ENCODE measurements at regions not wholly inside any gene's neighbourhood (a gene's known extent, or its start where the extent isn't known, plus 50 kb on each side); places are given as distances from the start of the nearest gene placed in this dataset.
"Not testable (repeated sequence)": the region's sequence is repeated elsewhere in the genome, so short reads cannot be mapped to it uniquely, and the experiment has no call there.

DNA sequence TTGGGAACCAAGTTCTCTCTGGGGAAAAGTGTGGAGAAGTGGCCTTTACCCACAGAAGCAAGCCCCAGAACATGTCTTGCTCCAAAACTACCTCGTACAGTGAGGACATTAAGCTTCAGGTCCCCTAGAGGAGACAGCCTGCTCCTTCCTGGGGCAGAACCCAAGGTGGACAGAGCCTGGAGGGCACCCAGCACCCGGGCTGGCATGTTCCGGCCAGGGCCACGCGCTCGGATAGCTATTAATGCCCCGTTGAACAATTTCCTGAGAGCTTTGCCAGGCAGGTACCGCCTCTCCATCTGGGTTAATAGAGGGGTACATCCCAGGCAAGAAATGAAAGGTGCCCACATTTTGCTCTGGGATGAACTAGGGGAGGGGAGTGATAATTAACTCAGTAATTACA, 169.0 kb upstream of the GRK3 start:
- DNase-seq (ENCODE audit: low read depth in 2 of 2) = no peak

DNA sequence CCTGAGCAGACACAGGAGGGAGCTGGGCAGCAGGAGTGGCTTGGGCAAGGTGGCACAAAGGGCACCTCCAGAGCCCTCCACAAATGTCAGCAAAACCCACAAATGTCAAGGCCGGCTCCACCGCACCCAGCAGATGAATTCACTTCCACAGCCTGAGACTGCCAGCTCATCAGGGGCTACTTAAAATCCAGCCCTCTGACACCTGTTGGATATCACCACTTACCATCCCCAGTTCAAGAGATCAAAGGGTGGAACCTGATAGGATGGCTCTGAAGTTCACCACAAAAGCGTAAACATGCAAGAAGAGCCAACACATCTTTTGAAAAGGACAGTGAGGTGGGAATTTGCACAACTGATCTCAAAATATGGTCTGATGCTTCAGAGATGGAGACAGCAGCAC, 168.6 kb upstream of the GRK3 start:
- no peak for DNase-seq (ENCODE audit: low read depth in 2 of 2)

GRCh38 chr22:25396615-25397200, 167.8 kb upstream of the GRK3 start:
- no peak for DNase-seq (ENCODE audit: low read depth in 2 of 2)

GRCh38 chr22:25397616-25398015, 166.9 kb upstream of the GRK3 start:
- no peak for DNase-seq (ENCODE audit: low read depth in 2 of 2)

DNA sequence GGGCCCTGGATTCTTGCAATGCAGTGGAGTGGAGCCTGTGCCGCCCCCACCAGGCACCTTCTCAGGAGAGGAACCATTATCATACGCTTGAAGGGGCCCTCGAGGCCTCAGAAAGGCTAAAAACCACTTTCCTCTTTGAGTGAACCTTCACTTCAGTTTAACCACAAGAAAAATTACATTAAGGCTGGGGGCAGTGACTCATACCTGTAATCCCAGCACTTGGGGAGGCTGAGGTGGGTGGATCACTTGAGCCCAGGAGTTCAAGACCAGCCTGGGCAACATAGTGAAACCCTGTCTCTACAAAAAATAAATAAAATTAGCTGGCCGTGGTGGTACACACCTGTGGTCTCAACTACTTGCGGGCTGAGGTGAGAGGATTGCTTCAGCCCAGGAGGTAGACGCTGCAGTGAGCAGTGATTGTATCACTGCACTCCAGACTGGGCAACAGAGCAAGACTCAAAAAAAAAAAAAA, 165.8 kb upstream of the GRK3 start:
- not testable (repeated sequence) for DNase-seq (ENCODE audit: low read depth in 2 of 2)

- no peak for DNase-seq (ENCODE audit: low read depth in 2 of 2)
These were observed 164.8 kb upstream of the GRK3 start for GRCh38 chr22:25399649-25400151.

DNA sequence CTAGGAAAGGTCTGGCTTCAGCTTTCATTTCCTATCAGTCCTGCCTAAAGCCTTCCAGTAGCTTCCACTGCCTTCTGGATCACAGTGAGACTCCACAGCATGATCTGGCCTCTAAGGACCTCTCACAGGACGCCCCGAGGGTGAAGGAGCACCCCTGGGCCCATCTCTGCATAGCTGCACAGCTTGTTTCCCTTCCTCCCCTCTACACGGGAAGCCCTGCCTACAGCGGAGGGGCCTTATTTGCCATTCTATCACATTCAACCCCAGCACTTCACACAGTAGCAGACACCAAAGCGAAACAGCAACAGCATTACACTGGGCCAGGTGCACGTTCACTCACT, 162.3 kb upstream of the GRK3 start:
- no peak for DNase-seq (ENCODE audit: low read depth in 2 of 2)

- no peak for DNase-seq (ENCODE audit: low read depth in 2 of 2)
These were observed 161.8 kb upstream of the GRK3 start for GRCh38 chr22:25402501-25403283.

GRCh38 chr22:25403284-25403810, 161.1 kb upstream of the GRK3 start:
- DNase-seq (ENCODE audit: low read depth in 2 of 2) = no peak

DNA sequence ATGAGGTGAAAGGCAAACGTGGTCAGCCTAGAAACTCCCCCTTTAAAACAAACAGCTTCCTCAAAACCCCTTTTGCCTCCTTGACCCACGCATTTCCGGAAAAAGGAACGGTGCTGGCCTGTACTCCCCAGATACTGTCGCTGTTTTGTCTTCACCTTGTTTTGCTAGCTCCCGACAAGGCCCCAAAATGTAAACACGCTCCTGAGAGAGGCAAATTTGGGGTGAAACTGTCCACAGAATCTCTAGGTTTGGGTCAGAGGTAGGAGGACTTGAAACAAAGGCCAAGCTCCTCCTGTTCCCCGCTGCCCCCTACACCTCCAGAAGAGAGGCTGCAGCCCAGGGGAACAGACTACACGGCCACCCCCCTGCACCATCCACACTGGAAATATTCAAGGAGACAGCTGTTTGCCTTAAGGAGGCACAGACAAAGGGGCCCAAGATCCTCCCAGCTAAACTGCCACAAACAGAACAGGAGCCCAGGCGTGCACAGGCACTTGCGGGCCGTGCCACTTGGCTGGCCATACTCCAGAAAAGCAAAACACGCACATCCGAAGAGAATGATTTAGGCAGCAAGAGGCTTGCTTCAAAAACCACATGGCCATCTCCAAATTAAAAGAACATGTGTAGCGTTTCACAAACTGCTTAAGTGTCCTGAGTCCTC, 160.5 kb upstream of the GRK3 start:
- DNase-seq (ENCODE audit: low read depth in 2 of 2) = no peak

DNA sequence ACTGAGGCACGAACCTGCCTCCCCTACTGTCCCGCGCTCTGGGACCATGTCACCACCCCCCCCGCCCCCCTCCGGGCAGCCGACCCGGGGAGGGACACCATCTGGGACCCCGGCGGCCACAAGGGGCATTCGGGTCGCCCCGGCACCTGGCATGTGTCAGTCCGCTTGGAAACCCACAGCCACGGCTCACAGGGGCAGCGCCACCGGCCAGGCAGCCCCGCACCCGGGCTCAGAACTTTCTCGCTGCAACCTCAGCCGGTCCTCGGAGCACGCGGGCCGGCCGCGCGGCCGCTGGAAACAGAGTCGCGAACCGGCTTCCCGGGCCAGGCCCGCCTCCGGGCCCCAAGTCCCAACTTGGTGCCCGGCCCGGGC, 159.9 kb upstream of the GRK3 start:
- DNase-seq (ENCODE audit: low read depth in 2 of 2) = no peak

- peak; percentile 27 to 73 for DNase-seq (ENCODE audit: low read depth in 2 of 2)
These were observed 159.3 kb upstream of the GRK3 start for GRCh38 chr22:25404928-25405816.

DNA sequence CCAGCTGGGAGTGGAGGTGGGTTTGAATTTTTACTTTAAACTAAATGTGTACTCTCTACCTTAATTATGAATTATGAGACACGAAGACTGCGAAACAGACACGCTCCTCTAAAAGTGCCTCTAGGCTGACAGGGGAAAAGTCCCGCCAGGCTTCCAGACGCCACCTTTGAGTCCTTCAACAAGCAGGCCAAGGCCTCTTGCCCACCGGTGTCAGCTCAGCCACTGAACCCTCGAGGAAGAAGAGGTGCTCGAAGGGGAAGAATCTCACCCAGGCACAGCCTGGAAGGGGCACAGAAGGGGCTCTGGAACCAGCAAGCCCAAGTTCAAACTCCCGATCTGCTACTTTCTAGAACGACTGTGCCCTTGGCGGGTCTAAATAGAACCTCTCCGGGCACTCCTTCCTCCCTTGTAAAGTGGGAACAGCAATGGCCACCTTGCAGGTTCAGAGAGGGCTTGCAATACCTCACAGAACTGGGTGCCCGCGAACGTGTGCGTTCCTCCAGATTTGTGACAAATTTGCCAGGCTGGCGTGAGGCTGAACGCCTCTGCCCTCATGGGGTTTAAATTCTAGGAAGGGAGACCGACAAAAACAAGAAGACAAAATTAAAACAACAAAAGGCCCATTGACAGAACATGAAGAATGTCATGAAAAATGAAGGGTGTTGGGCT, 158.5 kb upstream of the GRK3 start:
- no peak for DNase-seq (ENCODE audit: low read depth in 2 of 2)

GRCh38 chr22:25406510-25407210, 157.8 kb upstream of the GRK3 start:
- DNase-seq (ENCODE audit: low read depth in 2 of 2) = no peak

DNA sequence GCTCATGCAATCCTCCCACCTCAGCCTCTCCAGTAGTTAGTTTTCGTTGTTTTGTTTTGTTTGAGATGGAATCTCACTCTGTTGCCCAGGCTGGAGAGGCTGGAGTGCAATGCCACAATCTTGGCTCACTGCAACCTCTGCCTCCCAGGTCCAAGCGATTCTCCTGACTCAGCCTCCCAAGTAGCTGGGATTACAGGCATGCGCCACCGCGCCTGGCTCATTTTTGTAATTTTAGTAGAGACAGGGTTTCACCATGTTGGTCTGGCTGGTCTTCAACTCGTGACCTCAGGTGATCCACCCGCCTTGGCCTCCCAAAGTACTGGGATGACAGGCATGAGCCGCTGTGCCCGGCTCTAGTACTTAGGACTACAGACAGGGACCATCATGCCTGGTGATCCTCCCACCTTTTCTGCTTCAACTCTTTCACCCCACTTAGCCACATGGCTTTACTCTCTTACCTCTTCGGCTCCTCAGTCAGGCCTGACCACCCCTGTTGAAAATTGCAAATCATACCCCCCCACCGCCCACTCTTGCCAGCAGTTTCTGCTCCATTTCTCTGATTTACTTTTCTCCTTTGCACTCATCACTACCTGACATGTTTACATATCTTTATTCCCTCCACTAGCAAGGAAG, 157.1 kb upstream of the GRK3 start:
- no peak for DNase-seq (ENCODE audit: low read depth in 2 of 2)

GRCh38 chr22:25407859-25408229, 156.6 kb upstream of the GRK3 start:
- DNase-seq (ENCODE audit: low read depth in 2 of 2) = no peak

DNA sequence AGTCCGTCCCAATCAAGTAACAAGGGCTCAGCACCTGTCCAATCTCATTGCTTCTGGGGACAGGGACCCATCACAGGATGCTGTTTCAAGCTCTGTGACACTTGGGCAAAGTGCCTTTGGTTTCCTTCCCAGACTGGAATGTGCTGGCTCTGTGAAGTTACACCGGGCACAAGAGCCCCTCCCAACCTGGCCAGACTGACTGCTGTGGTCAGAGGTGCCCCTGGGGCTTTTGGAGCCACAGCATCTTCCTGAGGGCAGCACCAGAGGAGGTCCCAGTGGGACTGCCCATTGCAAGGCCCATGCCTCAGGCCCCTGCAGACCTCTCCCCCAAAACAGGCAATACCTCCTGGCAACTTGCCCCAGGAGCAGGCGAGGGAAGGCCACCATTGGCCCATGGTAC, 155.2 kb upstream of the GRK3 start:
- no peak for DNase-seq (ENCODE audit: low read depth in 2 of 2)

- DNase-seq (ENCODE audit: low read depth in 2 of 2) = no peak
These were observed 153.6 kb upstream of the GRK3 start for GRCh38 chr22:25410849-25411248.

- DNase-seq (ENCODE audit: low read depth in 2 of 2) = no peak
These were observed 150.9 kb upstream of the GRK3 start for GRCh38 chr22:25413620-25414019.

- DNase-seq (ENCODE audit: low read depth in 2 of 2) = not testable (repeated sequence)
These were observed 148.7 kb upstream of the GRK3 start for GRCh38 chr22:25415731-25416130.
